HEK293T (cell line): ENCODE measurements at regions not wholly inside any gene's neighbourhood (a gene's known extent, or its start where the extent isn't known, plus 50 kb on each side); places are given as distances from the start of the nearest gene placed in this dataset.

Experiments used
- ARNT ChIP-seq: fragments of 450-650 bp; IDR thresholded peaks from 2 replicates; pipeline ENCODE4 v1.6.1; 2017; ENCODE audit warnings: mild to moderate bottlenecking
- BHLHE40 ChIP-seq: fragments of 450-650 bp; IDR thresholded peaks from 2 replicates; pipeline ENCODE4 v1.6.1; 2016; ENCODE audit warnings: mild to moderate bottlenecking, moderate library complexity, borderline replicate concordance
- CTBP1 ChIP-seq: fragments of 450-650 bp; IDR thresholded peaks from 2 replicates; pipeline ENCODE4 v1.6.1; 2016; ENCODE audit warnings: borderline replicate concordance
- ELF4 ChIP-seq: fragments of 450-650 bp; IDR thresholded peaks from 2 replicates; pipeline ENCODE4 v1.6.1; 2017; ENCODE audit warnings: antibody characterized with exemption
- FOXA1 ChIP-seq: fragments of 450-650 bp; IDR thresholded peaks from 2 replicates; pipeline ENCODE4 v1.6.1; 2016; ENCODE audit warnings: mild to moderate bottlenecking
- FOXK2 ChIP-seq: fragments of 450-650 bp; IDR thresholded peaks from 2 replicates; pipeline ENCODE4 v1.6.1; 2016; ENCODE audit warnings: mild to moderate bottlenecking
- FOXM1 ChIP-seq: fragments of 450-650 bp; IDR thresholded peaks from 2 replicates; pipeline ENCODE4 v1.6.1; 2017; ENCODE audit warnings: mild to moderate bottlenecking, borderline replicate concordance
- HDGF ChIP-seq: fragments of 450-650 bp; IDR thresholded peaks from 2 replicates; pipeline ENCODE4 v1.6.1; 2017; ENCODE audit warnings: antibody characterized with exemption, borderline replicate concordance
- L3MBTL2 ChIP-seq: fragments of 450-650 bp; conservative IDR thresholded peaks from 2 replicates; pipeline ENCODE4 v1.6.1; 2016; ENCODE audit warnings: mild to moderate bottlenecking
- LEF1 ChIP-seq: fragments of 450-650 bp; IDR thresholded peaks from 2 replicates; pipeline ENCODE4 v1.6.1; 2017; ENCODE audit warnings: mild to moderate bottlenecking, borderline replicate concordance
- PKNOX1 ChIP-seq: fragments of 450-650 bp; IDR thresholded peaks from 2 replicates; pipeline ENCODE4 v1.6.1; 2016
- SP1 ChIP-seq: fragments of 450-650 bp; IDR thresholded peaks from 2 replicates; pipeline ENCODE4 v1.6.1; 2017
- SUZ12 ChIP-seq: fragments of 450-650 bp; IDR thresholded peaks from 2 replicates; pipeline ENCODE4 v1.6.1; 2016; ENCODE audit warnings: mild to moderate bottlenecking
- TARDBP ChIP-seq: fragments of 450-650 bp; IDR thresholded peaks from 2 replicates; pipeline ENCODE4 v1.6.1; 2016

GRCh38 chr9:8096091-8096490 is 296.5 kb upstream of the DMAC1 start:
- no peak for TF ChIP-seq L3MBTL2
- TF ChIP-seq TARDBP, result no peak
- no peak for TF ChIP-seq FOXA1
- TF ChIP-seq ELF4, result no peak
- no peak for TF ChIP-seq BHLHE40
- TF ChIP-seq FOXM1, result no peak
- TF ChIP-seq ARNT, result no peak
- TF ChIP-seq CTBP1, result no peak
- no peak for TF ChIP-seq LEF1
- TF ChIP-seq HDGF, result no peak
- TF ChIP-seq SUZ12, result no peak
- TF ChIP-seq SP1, result no peak
- no peak for TF ChIP-seq FOXK2
- no peak for TF ChIP-seq PKNOX1
